Suppressor macrophage (primary cell): ENCODE measurements at regions not wholly inside any gene's neighbourhood (a gene's known extent, or its start where the extent isn't known, plus 50 kb on each side); places are given as distances from the start of the nearest gene placed in this dataset.
"Not testable (repeated sequence)": the region's sequence is repeated elsewhere in the genome, so short reads cannot be mapped to it uniquely, and the experiment has no call there.

ENCODE experiments used
- DNase-seq, 4 experiments: peaks; one replicate each; pipeline ENCODE4 v3.0.0-alpha.2; 2020 to 2022

GRCh38 chr18:60010984-60011383, 111.2 kb downstream of the PMAIP1 start:
- DNase-seq: no peak

GRCh38 chr18:60010513-60010912, 110.7 kb downstream of the PMAIP1 start:
- DNase-seq: no peak

GRCh38 chr18:60007661-60008060, 107.9 kb downstream of the PMAIP1 start:
- DNase-seq: no peak

DNA sequence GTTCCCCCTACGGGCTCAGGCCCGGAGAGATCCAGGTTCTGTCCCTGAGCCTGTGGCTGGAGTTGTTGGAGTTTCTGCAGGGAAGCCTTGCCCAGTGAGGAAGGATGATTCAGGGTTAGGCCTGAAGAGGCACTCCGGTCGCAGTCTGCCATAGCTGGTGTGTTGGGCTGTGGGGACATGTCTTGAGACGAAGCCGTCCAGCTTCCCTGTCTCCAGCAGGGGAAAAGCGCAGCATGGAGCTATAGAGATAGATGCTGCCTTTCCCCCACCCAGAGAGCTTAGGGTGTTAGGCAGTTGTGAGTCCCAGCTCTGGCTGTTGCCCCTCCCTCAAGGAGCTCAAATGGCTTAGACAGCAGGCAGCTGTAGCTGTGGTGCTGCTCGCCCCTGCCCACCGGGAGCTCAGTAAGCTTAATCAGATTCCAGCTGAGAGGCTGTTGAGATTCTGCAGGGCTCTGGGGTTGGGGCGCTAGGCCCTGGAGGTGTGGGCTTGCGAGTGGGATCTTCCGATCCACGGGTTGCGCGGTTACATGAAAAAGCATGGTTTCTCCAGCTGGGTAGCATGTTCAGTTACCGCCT, 103.9 kb downstream of the PMAIP1 start:
- DNase-seq: no peak

DNA sequence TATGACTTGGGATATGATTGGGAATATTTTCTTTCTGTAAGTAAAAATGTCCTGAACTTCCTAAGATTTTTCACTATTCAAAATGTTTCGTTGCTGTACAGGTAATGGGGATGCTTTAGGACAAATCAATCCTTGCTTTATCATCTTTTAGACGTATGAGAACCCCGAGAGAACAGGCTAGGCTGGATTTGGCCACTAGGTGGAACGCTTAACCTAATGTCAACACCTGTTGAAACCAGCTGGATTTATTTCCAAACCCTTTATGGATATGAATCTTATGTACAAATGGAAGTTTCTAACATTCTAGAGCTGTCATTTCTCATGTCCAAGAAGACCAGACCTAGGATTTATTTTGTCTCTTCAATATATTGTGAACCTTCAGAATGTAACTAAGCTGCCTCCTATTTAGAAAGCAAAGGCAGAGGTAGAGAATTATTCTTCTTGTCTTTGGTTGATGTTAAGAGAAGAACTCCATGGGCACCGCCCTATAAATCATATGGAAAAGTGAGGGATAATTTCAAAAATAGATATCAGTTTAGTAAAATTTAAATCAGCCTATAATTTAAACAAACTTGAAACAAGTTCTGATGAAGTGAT, 96.7 kb downstream of the PMAIP1 start:
- peak in 3 of 4 experiments; percentile 15 to 35 (median 30) for DNase-seq

- peak in 3 of 4 experiments; percentile 3 to 15 (median 9) for DNase-seq
Measured at GRCh38 chr18:59994357-59994756, 94.6 kb downstream of the PMAIP1 start.

GRCh38 chr18:59993560-59993959, 93.8 kb downstream of the PMAIP1 start:
- no peak for DNase-seq

DNA sequence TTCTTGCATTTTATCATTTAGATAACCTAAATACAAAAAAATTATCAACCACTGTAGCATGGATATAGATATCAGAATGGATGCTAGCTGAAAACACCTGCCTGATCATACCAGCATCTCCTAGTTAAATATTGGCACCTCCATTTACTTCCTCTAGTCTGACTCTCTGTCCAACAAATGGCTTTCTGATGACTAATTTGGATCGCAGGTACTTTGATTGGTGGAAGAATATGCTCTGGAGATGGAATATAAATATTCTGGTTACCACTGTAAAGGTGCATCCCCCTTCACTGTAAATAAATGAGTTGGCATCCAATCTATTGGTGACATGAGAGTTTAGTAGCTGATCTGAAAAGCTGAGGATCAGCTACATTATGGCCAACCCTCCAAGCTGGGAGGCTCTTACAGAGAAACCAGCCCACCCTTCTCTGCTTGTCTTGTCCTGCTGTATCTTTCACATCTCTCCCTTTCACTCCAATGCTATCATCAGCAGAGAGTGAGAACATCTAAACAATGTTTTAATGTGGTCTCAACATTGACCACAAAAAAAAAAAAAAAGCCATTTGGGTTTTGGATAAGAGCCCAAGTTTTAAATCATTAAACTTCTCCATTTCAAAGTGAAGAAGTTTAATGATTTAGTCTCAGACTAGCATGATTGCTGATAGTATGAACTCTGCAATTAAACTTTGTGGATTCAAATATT, 90.5 kb downstream of the PMAIP1 start:
- DNase-seq: no peak

GRCh38 chr18:59988098-59988706, 88.4 kb downstream of the PMAIP1 start:
- peak; percentile 42 to 75 (median 60) for DNase-seq

DNA sequence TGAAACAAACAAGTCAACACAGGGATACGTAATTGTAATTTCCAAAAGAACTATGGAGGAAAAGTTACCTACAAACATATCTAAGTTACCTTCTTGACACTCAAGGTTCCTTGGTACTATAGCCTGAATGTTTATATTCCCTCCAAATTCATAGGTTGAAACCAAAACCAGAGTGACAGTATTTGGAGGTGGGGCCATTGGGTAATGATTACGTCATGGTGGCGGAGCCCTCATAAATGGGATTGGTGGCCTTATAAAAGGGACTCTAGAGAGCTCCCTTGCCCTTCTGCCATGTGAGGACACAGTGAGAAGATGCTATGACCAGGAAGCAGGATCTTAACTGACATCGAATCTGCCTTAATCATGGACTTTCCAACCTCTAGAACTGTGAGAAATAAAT, 87.3 kb downstream of the PMAIP1 start:
- DNase-seq: no peak

GRCh38 chr18:59986139-59986538, 86.3 kb downstream of the PMAIP1 start:
- no peak for DNase-seq

DNA sequence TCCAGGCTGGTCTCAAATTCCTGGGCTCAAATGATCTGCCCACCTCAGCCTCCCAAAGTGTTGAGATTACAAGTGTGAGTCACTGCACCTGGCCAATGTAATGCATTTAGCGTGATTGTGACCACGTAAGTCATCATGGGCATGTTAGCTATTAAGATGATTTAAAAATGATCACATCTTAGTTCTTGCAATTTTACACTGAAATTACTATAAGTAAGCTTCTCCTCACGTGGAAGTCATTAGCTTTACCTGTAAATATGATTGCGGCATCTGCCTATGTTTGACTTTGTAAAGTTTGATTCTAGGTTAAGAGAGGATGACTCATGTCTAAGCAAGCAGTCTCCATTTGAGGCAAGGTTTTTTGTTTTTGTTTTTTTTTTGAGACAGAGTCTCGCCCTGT, 85.5 kb downstream of the PMAIP1 start:
- no peak for DNase-seq

DNA sequence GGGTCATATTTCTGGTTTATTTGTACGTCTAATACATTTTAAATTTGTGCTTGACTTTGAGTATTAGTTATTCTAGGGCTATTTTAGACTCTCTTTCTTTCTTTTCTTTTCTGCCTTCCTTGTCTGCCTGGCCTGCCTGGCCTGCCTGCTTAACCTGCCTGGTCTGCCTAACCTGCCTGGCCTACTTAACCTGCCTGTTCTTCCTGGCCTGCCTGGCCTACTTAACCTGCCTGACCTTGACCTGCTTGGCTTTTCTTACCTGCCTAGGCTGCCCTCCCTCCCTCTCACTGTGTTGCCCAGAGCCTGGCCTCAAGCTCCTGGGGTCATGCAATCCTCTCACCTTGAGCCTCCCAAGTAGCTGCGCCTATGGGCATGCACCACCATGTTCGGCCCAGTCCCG, 83.7 kb downstream of the PMAIP1 start:
- no peak for DNase-seq

DNA sequence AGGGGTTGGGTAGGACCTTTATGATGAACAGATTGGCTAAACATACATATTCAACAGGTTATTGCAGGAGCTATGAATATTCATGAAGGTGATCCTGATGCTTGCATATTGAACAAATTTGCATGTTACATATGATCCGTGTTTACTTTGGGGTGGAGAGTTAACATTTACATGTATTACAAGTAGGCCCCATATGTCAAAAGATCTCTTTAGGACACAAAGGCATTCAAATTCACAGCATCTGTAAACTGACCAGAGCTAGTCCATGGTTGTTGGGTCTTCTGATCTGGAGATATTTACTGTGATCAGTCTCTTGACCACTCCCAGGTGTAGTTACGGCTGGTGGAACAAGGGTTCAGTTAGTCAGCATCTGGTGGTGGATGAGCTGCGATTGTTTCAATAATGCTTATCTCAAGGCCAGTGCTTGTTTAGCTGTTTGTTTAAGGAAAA, 80.4 kb downstream of the PMAIP1 start:
- no peak for DNase-seq

DNA sequence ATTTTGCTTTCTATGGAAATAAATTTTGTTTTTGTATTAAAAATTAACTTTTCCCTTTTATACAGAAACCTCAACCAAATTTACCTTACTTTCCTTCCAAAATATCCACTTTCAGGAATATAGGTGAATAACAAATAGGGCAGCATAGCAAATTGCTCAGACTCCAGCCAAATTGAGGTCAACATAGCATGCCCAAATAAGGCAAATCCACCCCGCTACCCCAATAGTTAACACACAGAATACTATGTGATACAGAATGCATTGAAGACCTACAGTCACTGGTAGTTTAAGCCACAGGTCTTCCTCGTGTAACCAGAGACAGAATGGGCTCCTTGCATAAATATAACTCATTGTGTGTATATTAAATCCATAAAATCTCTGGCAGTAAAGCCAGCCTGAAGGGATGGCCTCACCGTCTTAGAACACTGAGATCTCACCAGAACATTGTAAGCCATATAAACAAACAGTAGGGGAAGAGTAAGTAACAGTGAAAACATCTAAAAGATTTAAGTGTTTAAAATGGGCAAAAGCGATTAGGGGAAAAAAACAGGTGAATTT, 72.2 kb downstream of the PMAIP1 start:
- no peak for DNase-seq

- DNase-seq: not testable (repeated sequence)
Measured at GRCh38 chr18:59971144-59971543, 71.3 kb downstream of the PMAIP1 start.

- not testable (repeated sequence) for DNase-seq
Measured at GRCh38 chr18:59969477-59970028, 69.8 kb downstream of the PMAIP1 start.

DNA sequence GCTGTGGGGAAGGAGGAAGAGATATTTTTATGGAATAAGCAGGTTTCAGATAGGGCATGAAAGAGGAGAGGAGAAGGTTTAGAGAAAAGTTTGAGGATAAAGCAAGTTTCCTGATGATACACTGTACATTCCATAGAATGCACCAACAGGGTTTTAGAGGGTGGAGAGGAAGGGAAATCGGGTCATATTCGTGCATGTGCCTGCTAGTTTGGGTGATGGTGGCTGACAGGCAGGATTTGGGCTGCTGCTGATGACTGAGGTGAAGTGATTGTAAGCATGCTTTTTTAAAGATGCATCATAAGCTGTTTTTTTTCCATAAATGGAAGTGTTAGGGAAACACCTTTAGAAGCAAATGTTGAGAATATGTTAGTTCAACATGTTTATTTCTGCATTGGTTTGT, 68.8 kb downstream of the PMAIP1 start:
- no peak for DNase-seq

GRCh38 chr18:59967878-59968277, 68.1 kb downstream of the PMAIP1 start:
- DNase-seq: no peak

GRCh38 chr18:59966913-59967312, 67.1 kb downstream of the PMAIP1 start:
- no peak for DNase-seq

DNA sequence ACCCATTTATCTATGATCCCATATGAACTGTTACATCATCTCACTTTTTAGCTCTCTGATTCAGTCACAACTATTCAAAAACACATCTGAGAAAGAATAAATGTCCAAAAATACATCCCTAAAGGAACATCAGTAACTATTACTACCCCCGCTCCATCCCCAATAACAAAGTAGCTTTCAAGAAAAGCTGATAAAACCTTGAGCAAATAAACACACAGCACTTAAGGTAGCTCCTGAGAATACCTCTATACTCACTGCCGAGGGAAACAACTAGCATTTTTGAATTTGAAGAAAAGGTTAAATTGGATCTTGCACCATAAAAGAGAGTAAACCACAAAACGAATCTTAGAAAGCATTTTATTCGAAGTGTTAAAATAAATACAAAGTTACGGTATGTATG, 63.4 kb downstream of the PMAIP1 start:
- no peak for DNase-seq

- no peak for DNase-seq
Measured at GRCh38 chr18:59961070-59961469, 61.3 kb downstream of the PMAIP1 start.

GRCh38 chr18:59960272-59960671, 60.5 kb downstream of the PMAIP1 start:
- DNase-seq: no peak
